PC-3 (cell line): ENCODE measurements at regions not wholly inside any gene's neighbourhood (a gene's known extent, or its start where the extent isn't known, plus 50 kb on each side); places are given as distances from the start of the nearest gene placed in this dataset.

Experiments
- ATAC-seq: fragments of 200-7000 bp; cut with Tn5 transposase; 2 replicates; pipeline ENCODE4 v1.9.1; 2020; ENCODE audit warnings: mild to moderate bottlenecking, moderate library complexity
- BruUV-seq: library from RNA; stranded (reverse); fragments of 400-500 nt; replicated peaks from 2 replicates; lab custom pipeline; 2021; lab: Mats Ljungman, UMichigan
- CTCF ChIA-PET: fragments of 300-600 bp; sonication (Branson Sonifier 250); formaldehyde crosslinking; loops from one replicate; lab custom pipeline; 2022; ENCODE audit warnings: antibody characterized with exemption; lab: Charles Lee
- POLR2A ChIA-PET: fragments of 300-600 bp; sonication (Branson Sonifier 250); formaldehyde crosslinking; loops from one replicate; lab custom pipeline; 2022; ENCODE audit warnings: antibody characterized with exemption; ENCODE audit not compliant: unreplicated experiment; lab: Charles Lee
- DNase-seq: peaks from one replicate; pipeline ENCODE4 v3.0.0-alpha.2; 2015
- H2AFZ ChIP-seq: fragments of 300-600 bp; sonication (generic); 2 replicates; pipeline ENCODE4 v1.6.0; 2016; ENCODE audit warnings: antibody characterized with exemption, low read length
- H3F3A ChIP-seq: fragments of 300-600 bp; sonication (generic); one replicate; pipeline ENCODE4 v1.6.0; 2017; ENCODE audit warnings: antibody characterized with exemption, low read length, control low read depth, mild to moderate bottlenecking; ENCODE audit not compliant: unreplicated experiment
- H3K27ac ChIP-seq: fragments of 300-600 bp; sonication (generic); 2 replicates; pipeline ENCODE4 v1.5.1; 2016; ENCODE audit warnings: mild to moderate bottlenecking, low read length
- H3K27me3 ChIP-seq: fragments of 300-600 bp; sonication (generic); 2 replicates; pipeline ENCODE4 v1.6.1; 2016; ENCODE audit warnings: low read length, mixed read lengths
- H3K36me3 ChIP-seq: fragments of 300-600 bp; sonication (generic); 2 replicates; pipeline ENCODE4 v1.6.1; 2016; ENCODE audit warnings: low read depth, mixed run types, low read length, mixed read lengths
- H3K4me1 ChIP-seq: fragments of 300-600 bp; sonication (generic); 2 replicates; pipeline ENCODE4 v1.5.1; 2016; ENCODE audit warnings: low read length; ENCODE audit not compliant: insufficient read depth
- H3K4me2 ChIP-seq: fragments of 300-600 bp; sonication (generic); 2 replicates; pipeline ENCODE4 v1.6.0; 2016; ENCODE audit warnings: low read length
- H3K4me3 ChIP-seq: fragments of 300-600 bp; sonication (generic); 2 replicates; pipeline ENCODE4 v1.5.1; 2016; ENCODE audit warnings: mild to moderate bottlenecking, low read length, mixed read lengths
- H3K79me2 ChIP-seq: fragments of 300-600 bp; sonication (generic); 2 replicates; pipeline ENCODE4 v1.6.1; 2017; ENCODE audit warnings: low read length, mixed read lengths
- H3K9ac ChIP-seq: fragments of 300-600 bp; sonication (generic); 2 replicates; pipeline ENCODE4 v1.6.0; 2016; ENCODE audit warnings: mild to moderate bottlenecking, low read length
- H3K9me2 ChIP-seq: fragments of 300-600 bp; sonication (generic); replicated peaks from 2 replicates; pipeline ENCODE4 v1.6.1; 2016; ENCODE audit warnings: mixed run types, low read length, mixed read lengths
- H3K9me3 ChIP-seq: fragments of 300-600 bp; sonication (generic); 2 replicates; pipeline ENCODE4 v1.6.1; 2016; ENCODE audit warnings: low read length, mixed read lengths
- H4K20me1 ChIP-seq: fragments of 300-600 bp; sonication (generic); 2 replicates; pipeline ENCODE4 v1.6.1; 2016; ENCODE audit warnings: low read length, mixed read lengths
- CTCF ChIP-seq: fragments of 300-600 bp; sonication (generic); conservative IDR thresholded peaks from 2 replicates; pipeline ENCODE4 v1.5.1; 2017; ENCODE audit warnings: antibody characterized with exemption, low read depth, mild to moderate bottlenecking, low read length
- EZH2 ChIP-seq: fragments of 300-600 bp; sonication (generic); IDR thresholded peaks from one replicate; pipeline ENCODE4 v1.6.1; 2017; ENCODE audit warnings: antibody characterized with exemption, mild to moderate bottlenecking, low read length; ENCODE audit not compliant: unreplicated experiment
- EZH2phosphoT487 ChIP-seq: fragments of 300-600 bp; sonication (generic); IDR thresholded peaks from 2 replicates; pipeline ENCODE4 v1.6.1; 2018; ENCODE audit warnings: mild to moderate bottlenecking, antibody characterized with exemption, low read length, borderline replicate concordance
- intact Hi-C: fragments of 100-400 bp; cut with micrococcal nuclease; formaldehyde crosslinking; loops from 2 replicates; pipeline ENCODE4 v1.9.0; 2023

- H3K4me2 ChIP-seq = no peak overlapping the region
- no peaks in the 10 kb centered on the region for H3K27me3 ChIP-seq
- no peaks in the 10 kb centered on the region for H3K36me3 ChIP-seq
- ChIA-PET POLR2A (no interaction called here), CTCF (no interaction called here)
- no TSS peak for BruUV-seq
- intact Hi-C loops = no loop called here
- H3K4me1 ChIP-seq = peaks cover 9% of the 10 kb centered on the region
- no peak overlapping the region for H3K4me3 ChIP-seq
- H3K9ac ChIP-seq = no peak overlapping the region
- H2AFZ ChIP-seq = no peak overlapping the region
- no peak for TF ChIP-seq EZH2phosphoT487
- no peak overlapping the region for H3K27ac ChIP-seq
- ATAC-seq (no peak), DNase-seq (no peak)
- no peaks in the 10 kb centered on the region for H3K9me3 ChIP-seq
- no peaks in the 10 kb centered on the region for H3K9me2 ChIP-seq
- H4K20me1 ChIP-seq = no peaks in the 10 kb centered on the region
- H3F3A ChIP-seq = no peaks in the 10 kb centered on the region
- no peaks in the 10 kb centered on the region for H3K79me2 ChIP-seq
These were observed 173.2 kb downstream of the DLEU7 start for GRCh38 chr13:50670272-50670671.

- no peaks in the 10 kb centered on the region for H3K36me3 ChIP-seq
- peaks cover 9% of the 10 kb centered on the region for H3K4me1 ChIP-seq
- no peak overlapping the region for H3K9ac ChIP-seq
- H3K9me3 ChIP-seq = no peaks in the 10 kb centered on the region
- no peak overlapping the region for H3K27ac ChIP-seq
- no peaks in the 10 kb centered on the region for H4K20me1 ChIP-seq
- H3K27me3 ChIP-seq = no peaks in the 10 kb centered on the region
- no peak overlapping the region for H2AFZ ChIP-seq
- no peaks in the 10 kb centered on the region for H3F3A ChIP-seq
- no peak overlapping the region for H3K4me2 ChIP-seq
- no TSS peak for BruUV-seq
- no peak for ATAC-seq
- H3K79me2 ChIP-seq = no peaks in the 10 kb centered on the region
- no peaks in the 10 kb centered on the region for H3K9me2 ChIP-seq
- no peak for DNase-seq
- intact Hi-C loops = no loop called here
- CTCF ChIA-PET = no interaction called here
- H3K4me3 ChIP-seq = no peak overlapping the region
- POLR2A ChIA-PET = no interaction called here
- TF ChIP-seq EZH2 (no peak), CTCF (no peak), EZH2phosphoT487 (no peak)
These were observed 172.5 kb downstream of the DLEU7 start for GRCh38 chr13:50670847-50671496.

GRCh38 chr13:50671497-50671850, 172.0 kb downstream of the DLEU7 start:
- no peak overlapping the region for H3K4me3 ChIP-seq
- no peak overlapping the region for H2AFZ ChIP-seq
- H3K9me3 ChIP-seq = no peaks in the 10 kb centered on the region
- no TSS peak for BruUV-seq
- no peaks in the 10 kb centered on the region for H3K79me2 ChIP-seq
- H3K36me3 ChIP-seq = no peaks in the 10 kb centered on the region
- ChIA-PET CTCF (no interaction called here), POLR2A (no interaction called here)
- no peak for TF ChIP-seq EZH2
- TF ChIP-seq CTCF = no peak
- no peak for TF ChIP-seq EZH2phosphoT487
- H3K4me2 ChIP-seq = no peak overlapping the region
- DNase-seq (no peak), ATAC-seq (no peak)
- no peaks in the 10 kb centered on the region for H3K27me3 ChIP-seq
- no peaks in the 10 kb centered on the region for H4K20me1 ChIP-seq
- no peaks in the 10 kb centered on the region for H3F3A ChIP-seq
- H3K4me1 ChIP-seq = peaks cover 13% of the 10 kb centered on the region
- no peak overlapping the region for H3K9ac ChIP-seq
- no peak overlapping the region for H3K27ac ChIP-seq
- intact Hi-C loops = no loop called here
- H3K9me2 ChIP-seq = no peaks in the 10 kb centered on the region
